ENCODE measurements at regions not wholly inside any gene's neighbourhood (a gene's known extent, or its start where the extent isn't known, plus 50 kb on each side); places are given as distances from the start of the nearest gene placed in this dataset.

- no peak for TF ChIP-seq YY1 (IDR thresholded peaks at IDR 0.05; ENCODE audit: insufficient read depth, insufficient read length)
- no peak for TF ChIP-seq SUZ12 (IDR thresholded peaks at IDR 0.05; ENCODE audit: extremely low read depth, insufficient read depth, insufficient read length)
Observed at GRCh38 chr4:104169437-104169836, 325.3 kb downstream of the CXXC4 start.

Data from NT2/D1 (cell line).